Kidney (tissue), 10 donors: ENCODE measurements at regions not wholly inside any gene's neighbourhood (a gene's known extent, or its start where the extent isn't known, plus 50 kb on each side); places are given as distances from the start of the nearest gene placed in this dataset.
A peak's percentile ranks its signal among the peaks of the same experiment; 100 is the strongest.
"Not testable (repeated sequence)": the region's sequence is repeated elsewhere in the genome, so short reads cannot be mapped to it uniquely, and the experiment has no call there.

Experiments used
- DNase-seq, 5 donors: peaks; one replicate each; pipeline ENCODE4 v3.0.0-alpha.2; 2013 to 2020
- FAIRE-seq: peaks from 2 replicates; lab custom pipeline; 2012; peaks lifted over from hg19 to GRCh38; lab: Jason Lieb, UNC
- H3K27ac ChIP-seq, 2 donors: one replicate each; pipeline ENCODE4 v1.7.0; 2013; ENCODE audit warnings: low read depth in 2 of 2, low read length in 2 of 2, inconsistent platforms in 1 of 2
- H3K27me3 ChIP-seq: one replicate; pipeline ENCODE4 v1.7.1; 2013; ENCODE audit warnings: low read length, inconsistent platforms; ENCODE audit not compliant: control insufficient read depth, insufficient read depth
- H3K36me3 ChIP-seq, 3 donors: one replicate each; pipeline versions ENCODE4 v1.7.0 to v1.7.1; 2013; ENCODE audit warnings: low read length in 3 of 3, control low read depth in 1 of 3, inconsistent platforms in 1 of 3; ENCODE audit not compliant: insufficient read depth in 3 of 3, control insufficient read depth in 2 of 3
- H3K4me1 ChIP-seq, 3 donors: one replicate each; pipeline versions ENCODE4 v1.7.0 to v1.7.1; 2013; ENCODE audit warnings: low read length in 3 of 3, inconsistent platforms in 1 of 3, low read depth in 1 of 3; ENCODE audit not compliant: control insufficient read depth in 2 of 3, insufficient read depth in 2 of 3
- H3K4me3 ChIP-seq, 3 donors: one replicate each; pipeline versions ENCODE4 v1.7.0 to v1.8.1; 2013; ENCODE audit warnings: low read length in 3 of 3, control low read depth in 1 of 3, inconsistent platforms in 1 of 3
- H3K9ac ChIP-seq, 3 donors: one replicate each; pipeline versions ENCODE4 v1.7.0 to v1.7.1; 2013; ENCODE audit warnings: low read length in 3 of 3, control low read depth in 1 of 3, inconsistent platforms in 1 of 3
- H3K9me3 ChIP-seq, 3 donors: one replicate each; pipeline versions ENCODE4 v1.7.0 to v1.7.1; 2013; ENCODE audit warnings: low read length in 3 of 3, control low read depth in 1 of 3, inconsistent platforms in 1 of 3; ENCODE audit not compliant: control insufficient read depth in 2 of 3, insufficient read depth in 1 of 3
- intact Hi-C: fragments of 100-400 bp; cut with DNase I; formaldehyde crosslinking; loops from one replicate; pipeline ENCODE4 v1.11.1; 2022
- donor health status: control.
- donor health status: control.
- donor health status: DM: yes; HTN: yes; CAD: no.
- donor health status: Normal renal cell carcinoma (clear cell type).

DNA sequence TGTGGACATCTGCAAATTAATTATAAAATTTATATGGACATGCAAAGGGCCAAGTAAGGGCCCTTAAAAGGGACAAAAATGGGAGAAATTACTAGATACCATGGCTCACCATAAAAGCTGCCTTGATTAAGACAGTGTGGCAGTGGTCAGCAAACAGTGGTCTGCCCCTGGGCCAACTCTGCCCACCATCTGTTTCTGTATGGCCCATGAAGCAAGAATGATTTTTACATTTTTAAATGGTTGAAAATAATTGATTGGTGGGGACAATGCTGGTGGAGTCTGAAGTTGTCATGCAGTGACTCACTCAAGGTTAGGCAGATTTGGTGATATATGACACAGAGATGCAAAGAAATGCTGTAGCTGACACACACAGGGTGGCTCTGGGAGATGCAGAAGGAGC lies 143.2 kb upstream of the PRDM7 start:
- FAIRE-seq, H3K27ac ChIP-seq, H3K9me3 ChIP-seq, intact Hi-C loops, H3K4me3 ChIP-seq, H3K36me3 ChIP-seq, H3K27me3 ChIP-seq, H3K9ac ChIP-seq, H3K4me1 ChIP-seq, DNase-seq: not testable (repeated sequence)

DNA sequence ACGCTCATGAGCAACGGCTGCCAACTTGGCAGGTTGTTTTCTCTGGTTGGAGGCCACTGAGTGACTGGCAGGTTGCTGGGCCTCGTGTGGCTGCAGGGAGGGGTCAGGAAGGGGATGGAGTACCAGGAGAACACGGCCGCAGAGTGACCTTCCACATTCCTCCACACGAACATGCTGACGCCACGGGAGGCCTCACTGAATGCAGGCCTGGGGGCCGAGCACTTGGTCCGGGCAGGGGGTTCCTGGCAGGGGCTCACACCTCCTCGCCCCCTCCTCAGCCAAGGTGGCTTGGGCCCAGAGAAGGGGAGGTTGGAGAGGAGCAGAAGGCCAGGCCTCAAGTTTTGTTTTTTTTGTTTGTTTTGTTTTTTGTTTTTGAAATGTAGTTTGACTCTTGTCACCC lies 98.5 kb upstream of the PRDM7 start:
- H3K27ac ChIP-seq, H3K4me3 ChIP-seq, H3K9ac ChIP-seq, H3K9me3 ChIP-seq, intact Hi-C loops, DNase-seq, FAIRE-seq, H3K27me3 ChIP-seq, H3K4me1 ChIP-seq, H3K36me3 ChIP-seq: not testable (repeated sequence)

DNA sequence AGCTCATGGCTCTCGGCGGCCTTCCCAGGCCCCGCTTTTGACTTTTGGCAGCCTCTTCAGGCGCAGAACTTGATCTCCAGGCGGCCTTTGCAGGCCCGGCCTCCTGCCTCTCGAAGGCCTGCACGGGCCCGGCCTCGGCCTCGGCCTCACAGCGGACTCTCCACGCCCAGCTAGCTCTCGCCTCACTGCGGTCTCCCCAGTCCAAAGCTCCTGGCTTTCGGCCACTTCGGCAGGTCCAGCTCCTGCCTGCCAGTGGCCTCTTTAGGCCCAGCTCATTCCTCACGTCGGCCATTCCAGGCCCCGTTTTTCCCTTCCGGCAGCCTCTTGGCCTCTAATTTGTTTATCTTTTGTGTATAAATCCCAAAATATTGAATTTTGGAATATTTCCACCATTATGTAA lies 94.5 kb upstream of the PRDM7 start:
- H3K4me1 ChIP-seq, H3K27ac ChIP-seq, H3K9ac ChIP-seq, H3K4me3 ChIP-seq, intact Hi-C loops, DNase-seq, FAIRE-seq, H3K36me3 ChIP-seq, H3K27me3 ChIP-seq, H3K9me3 ChIP-seq: not testable (repeated sequence)

DNA sequence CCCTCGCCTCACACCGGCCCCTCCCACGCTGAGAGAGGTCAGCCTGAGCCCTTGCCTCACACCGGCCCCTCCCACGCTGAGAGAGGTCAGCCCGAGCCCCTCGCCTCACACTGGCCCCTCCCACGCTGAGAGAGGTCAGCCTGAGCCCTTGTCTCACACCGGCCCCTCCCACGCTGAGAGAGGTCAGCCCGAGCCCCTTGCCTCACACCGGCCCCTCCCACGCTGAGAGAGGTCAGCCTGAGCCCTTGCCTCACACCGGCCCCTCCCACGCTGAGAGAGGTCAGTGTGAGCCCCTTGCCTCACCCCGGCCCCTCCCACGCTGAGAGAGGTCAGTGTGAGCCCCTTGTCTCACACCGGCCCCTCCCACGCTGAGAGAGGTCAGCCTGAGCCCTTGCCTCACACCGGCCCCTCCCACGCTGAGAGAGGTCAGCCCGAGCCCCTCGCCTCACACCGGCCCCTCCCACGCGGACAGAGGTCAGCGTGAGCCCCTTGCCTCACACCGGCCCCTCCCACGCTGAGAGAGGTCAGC lies 92.1 kb upstream of the PRDM7 start:
- FAIRE-seq, DNase-seq, H3K27ac ChIP-seq: not testable (repeated sequence)

DNA sequence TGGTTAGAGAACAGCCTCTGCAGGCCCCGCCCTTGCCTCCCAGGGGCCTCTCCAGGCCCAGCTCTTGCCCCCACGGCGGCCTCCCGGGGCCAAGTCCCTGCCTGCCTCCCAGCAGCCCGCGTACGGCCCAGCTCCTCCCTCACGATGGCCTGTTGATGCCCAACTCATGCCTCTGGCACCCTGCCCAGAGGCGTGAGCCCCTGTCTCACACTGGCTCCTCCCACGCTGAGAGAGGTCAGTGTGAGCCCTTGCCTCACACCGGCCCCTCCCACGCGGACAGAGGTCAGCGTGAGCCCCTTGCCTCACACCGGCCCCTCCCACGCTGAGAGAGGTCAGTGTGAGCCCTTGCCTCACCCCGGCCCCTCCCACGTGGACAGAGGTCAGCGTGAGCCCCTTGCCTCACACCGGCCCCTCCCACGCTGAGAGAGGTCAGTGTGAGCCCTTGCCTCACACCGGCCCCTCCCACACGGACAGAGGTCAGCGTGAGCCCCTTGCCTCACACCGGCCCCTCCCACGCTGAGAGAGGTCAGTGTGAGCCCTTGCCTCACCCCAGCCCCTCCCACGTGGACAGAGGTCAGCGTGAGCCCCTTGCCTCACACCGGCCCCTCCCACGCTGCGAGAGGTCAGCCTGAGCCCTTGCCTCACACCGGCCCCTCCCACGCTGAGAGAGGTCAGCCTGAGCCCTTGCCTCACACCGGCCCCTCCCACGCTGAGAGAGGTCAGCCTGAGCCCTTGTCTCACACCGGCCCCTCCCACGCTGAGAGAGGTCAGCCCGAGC lies 91.4 kb upstream of the PRDM7 start:
- peak in 2 of 5 donors; percentile 9 to 35 for DNase-seq
- H3K9me3 ChIP-seq, H3K4me3 ChIP-seq, H3K27me3 ChIP-seq, H3K27ac ChIP-seq, H3K36me3 ChIP-seq, FAIRE-seq, H3K9ac ChIP-seq, intact Hi-C loops, H3K4me1 ChIP-seq: not testable (repeated sequence)

More for the DNA sequence above, 92.1 kb upstream of the PRDM7 start:
- H3K36me3 ChIP-seq, H3K27me3 ChIP-seq, H3K4me3 ChIP-seq, H3K4me1 ChIP-seq, H3K9me3 ChIP-seq, intact Hi-C loops, H3K9ac ChIP-seq: not testable (repeated sequence)

DNA sequence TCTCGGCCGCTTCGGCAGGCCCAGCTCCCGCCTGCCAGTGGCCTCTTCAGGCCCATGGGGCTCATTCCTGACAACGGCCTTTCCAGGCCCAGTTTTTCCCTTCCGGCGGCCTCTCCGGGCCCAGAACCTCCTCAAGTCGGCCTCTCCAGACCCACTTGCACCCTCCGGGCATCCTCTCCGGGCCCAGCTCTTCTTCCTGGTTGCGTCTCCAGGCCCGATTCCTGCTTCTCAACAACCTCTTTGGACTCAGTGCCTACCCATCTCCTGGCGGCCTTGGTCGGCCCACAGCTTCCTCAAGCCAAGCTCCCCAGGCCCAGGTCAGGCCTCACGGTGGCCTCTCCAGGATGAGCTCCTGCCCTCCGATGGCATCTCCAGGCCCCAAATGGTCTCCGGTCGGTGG lies 90.6 kb upstream of the PRDM7 start:
- FAIRE-seq, H3K4me1 ChIP-seq, H3K9me3 ChIP-seq, H3K27ac ChIP-seq, H3K27me3 ChIP-seq, H3K9ac ChIP-seq, H3K4me3 ChIP-seq, H3K36me3 ChIP-seq, intact Hi-C loops, DNase-seq: not testable (repeated sequence)

DNA sequence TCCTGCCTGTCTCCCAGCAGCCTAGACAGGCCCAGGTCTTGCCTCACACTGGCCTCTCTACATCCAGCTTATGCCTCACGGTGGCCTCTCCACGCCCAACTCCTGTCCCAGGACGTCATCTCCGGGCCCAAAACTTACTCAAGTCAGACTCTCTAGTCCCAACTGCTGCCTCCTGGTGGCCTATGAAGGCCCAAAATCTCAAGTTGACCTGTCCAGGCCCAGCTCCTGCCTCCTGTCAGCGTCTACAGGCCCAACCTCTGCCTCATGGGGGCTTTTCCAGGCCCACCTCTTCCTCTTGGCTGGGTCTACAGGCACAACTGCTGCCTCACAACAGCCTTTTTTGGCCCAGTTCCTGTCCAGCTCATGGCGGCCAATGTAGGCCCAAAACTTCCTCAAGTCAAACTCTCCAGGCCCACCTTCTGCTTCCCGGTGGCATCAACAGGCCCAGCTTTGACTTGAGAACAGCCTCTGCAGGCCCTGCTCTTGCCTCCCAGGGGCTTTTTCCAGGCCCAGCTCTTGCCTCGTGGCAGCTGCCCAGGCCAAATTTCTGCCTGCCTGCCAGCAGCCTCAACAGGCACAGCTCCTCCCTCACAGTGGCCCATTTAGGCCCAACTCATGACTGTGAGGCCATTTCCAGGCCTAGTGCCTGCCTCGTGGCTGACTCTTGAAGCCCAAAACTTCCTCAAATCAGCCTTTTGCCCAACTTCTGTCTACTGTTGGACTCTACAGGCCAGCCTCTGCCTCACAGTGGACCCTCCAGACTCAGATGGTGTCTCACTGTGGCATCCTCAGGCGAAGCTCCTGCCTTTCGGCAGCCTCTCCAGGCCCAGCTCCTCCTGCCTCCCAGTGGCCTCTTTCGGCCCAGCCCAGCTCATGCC lies 89.8 kb upstream of the PRDM7 start:
- H3K27me3 ChIP-seq, H3K36me3 ChIP-seq, DNase-seq, intact Hi-C loops, H3K9ac ChIP-seq, H3K27ac ChIP-seq, H3K9me3 ChIP-seq, FAIRE-seq, H3K4me3 ChIP-seq, H3K4me1 ChIP-seq: not testable (repeated sequence)

DNA sequence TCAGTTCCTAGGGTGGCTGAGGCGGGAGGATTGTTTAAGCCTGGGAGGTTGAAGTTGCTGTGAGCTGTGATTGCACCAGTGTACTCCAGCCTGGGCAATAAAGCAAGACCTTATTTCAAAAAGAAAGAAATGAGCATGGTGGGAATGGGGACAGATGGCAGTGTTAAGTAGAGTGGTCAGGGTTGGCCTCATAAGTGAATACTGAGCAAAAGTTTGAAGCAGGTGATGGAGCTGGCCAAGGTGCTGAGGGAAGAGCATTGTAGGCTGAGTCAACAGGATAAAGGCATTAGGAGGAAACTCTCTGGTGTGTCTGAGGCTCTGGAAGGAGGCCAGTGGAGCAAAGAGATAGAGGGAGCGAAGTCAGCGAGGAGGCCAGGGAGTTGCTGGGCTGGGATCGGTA lies 73.9 kb upstream of the PRDM7 start:
- DNase-seq, FAIRE-seq, H3K36me3 ChIP-seq, H3K27me3 ChIP-seq, intact Hi-C loops, H3K27ac ChIP-seq, H3K4me1 ChIP-seq, H3K4me3 ChIP-seq, H3K9ac ChIP-seq, H3K9me3 ChIP-seq: not testable (repeated sequence)
